AG09319 (cell line): ENCODE measurements at regions not wholly inside any gene's neighbourhood (a gene's known extent, or its start where the extent isn't known, plus 50 kb on each side); places are given as distances from the start of the nearest gene placed in this dataset.

Experiments
- DNase-seq: peaks from one replicate; pipeline ENCODE4 v3.0.0-alpha.2; 2010; ENCODE audit warnings: low read depth; ENCODE audit errors: extremely low read depth
- CTCF ChIP-seq: IDR thresholded peaks from 2 replicates; pipeline ENCODE4 v1.5.1; 2011; ENCODE audit warnings: low read depth, mild to moderate bottlenecking, inconsistent platforms, low read length, moderate library complexity

- no peak for DNase-seq
These were observed 659.3 kb downstream of the ZNF674 start for GRCh38 chrX:45885931-45886330.

GRCh38 chrX:45879512-45879911 lies 665.7 kb downstream of the ZNF674 start:
- TF ChIP-seq CTCF = no peak
- DNase-seq = no peak

More at GRCh38 chrX:45885931-45886330, 659.3 kb downstream of the ZNF674 start:
- TF ChIP-seq CTCF = no peak

DNA sequence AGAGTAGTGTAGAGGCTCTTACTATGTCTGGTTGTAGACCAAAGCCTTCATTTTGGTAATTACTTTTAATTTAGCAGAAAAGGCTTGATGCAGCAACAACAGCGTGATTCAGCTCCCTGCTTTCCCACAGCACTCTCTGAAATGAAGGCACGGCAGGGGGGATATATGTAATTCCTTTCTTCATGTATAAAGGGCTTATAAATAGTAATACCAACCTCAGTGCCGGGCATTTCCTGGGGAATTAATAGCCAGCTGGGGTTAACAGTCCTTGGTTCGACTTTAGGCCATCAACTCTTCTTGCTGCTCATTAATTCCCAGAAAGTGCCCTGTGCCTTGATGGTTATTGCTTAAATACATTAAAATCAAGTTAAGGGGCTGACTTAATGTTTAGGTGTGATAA lies 669.0 kb downstream of the ZNF674 start:
- TF ChIP-seq CTCF = no peak
- no peak for DNase-seq

DNA sequence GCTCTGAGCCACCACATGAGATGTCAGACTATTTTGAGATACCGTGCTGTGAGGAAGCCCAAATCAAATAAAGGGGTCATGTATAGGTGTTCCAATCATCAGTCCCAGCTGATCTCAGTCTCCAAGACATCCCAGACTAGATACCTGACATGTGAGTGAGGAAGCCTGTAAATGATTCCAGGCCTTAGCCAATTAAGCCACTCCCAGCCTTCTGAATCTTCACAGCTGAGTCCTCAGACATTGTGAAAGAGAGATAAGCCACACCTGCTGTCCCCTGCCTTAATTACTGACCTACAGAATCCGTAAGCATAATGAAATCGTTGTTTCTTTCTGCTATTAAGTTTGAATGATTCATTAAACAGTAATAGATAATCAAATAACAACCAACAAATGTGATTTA lies 671.4 kb downstream of the ZNF674 start:
- TF ChIP-seq CTCF = no peak
- no peak for DNase-seq

- TF ChIP-seq CTCF = no peak
These were observed 671.8 kb upstream of the DIPK2B start for GRCh38 chrX:45872480-45872879.

GRCh38 chrX:45868425-45868824 lies 667.7 kb upstream of the DIPK2B start:
- DNase-seq = no peak
- no peak for TF ChIP-seq CTCF

More at GRCh38 chrX:45872480-45872879, 671.8 kb upstream of the DIPK2B start:
- DNase-seq = no peak

DNA sequence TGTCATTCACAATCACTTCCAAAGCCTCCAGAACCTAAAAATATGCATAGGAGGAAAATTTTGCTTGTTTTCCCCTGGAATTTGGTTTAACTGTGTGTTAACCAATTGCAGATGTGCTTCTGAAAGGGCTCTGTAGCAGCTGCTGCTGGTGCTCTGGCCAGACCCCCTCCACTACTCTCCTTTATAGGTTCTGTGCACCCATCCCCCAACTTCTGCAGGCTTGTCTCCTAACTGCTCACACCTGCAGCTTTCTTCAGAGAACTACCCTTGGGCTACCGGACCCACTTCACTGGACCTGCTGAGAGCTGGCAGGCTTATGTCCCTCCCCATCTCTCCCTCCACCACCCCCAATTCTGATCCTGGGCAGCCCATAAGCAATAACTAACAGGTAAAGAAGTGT lies 662.1 kb upstream of the DIPK2B start:
- no peak for TF ChIP-seq CTCF
- no peak for DNase-seq

DNA sequence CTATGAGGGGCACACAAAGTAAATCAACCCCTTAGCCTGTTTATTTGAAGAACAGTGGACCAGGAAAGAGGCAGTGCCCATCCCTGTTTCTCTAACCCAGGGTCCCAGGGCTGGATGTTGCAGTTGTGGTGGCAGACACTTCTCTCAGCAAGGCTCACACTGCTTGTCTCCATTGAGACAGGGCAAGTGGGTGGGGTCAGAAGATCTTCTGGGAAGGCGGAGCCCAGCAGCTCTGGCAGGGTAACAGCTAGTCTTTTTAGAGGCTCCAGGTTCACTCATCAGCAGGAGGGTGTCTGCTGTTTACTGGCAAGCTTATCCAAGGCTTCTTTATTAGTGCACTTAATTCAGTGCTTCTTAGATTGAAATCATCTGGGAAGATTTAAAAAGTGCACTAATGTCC lies 659.8 kb upstream of the DIPK2B start:
- TF ChIP-seq CTCF = no peak
- no peak for DNase-seq
